ENCODE measurements at regions not wholly inside any gene's neighbourhood (a gene's known extent, or its start where the extent isn't known, plus 50 kb on each side); places are given as distances from the start of the nearest gene placed in this dataset.

- Histone ChIP-seq H3F3A (ENCODE audit: insufficient read depth, low read length, poor library complexity, severe bottlenecking) (no peaks in the 10 kb centered on the region), H3K4me2 (ENCODE audit: low read length) (no peak overlapping the region), H4K20me1 (ENCODE audit: insufficient read depth) (no peaks in the 10 kb centered on the region), H3K9ac (ENCODE audit: low read length) (no peak overlapping the region), H3K9me3 (ENCODE audit: low read length) (no peaks in the 10 kb centered on the region), H3K9me2 (ENCODE audit: insufficient read depth, low read length) (no peaks in the 10 kb centered on the region), H3K27ac (ENCODE audit: low read length) (no peak overlapping the region), H3K27me3 (ENCODE audit: insufficient read depth, low read depth, low read length) (no peaks in the 10 kb centered on the region), H3K4me3 (ENCODE audit: low read length) (no peak overlapping the region), H3K79me2 (replicated peaks; ENCODE audit: insufficient read depth, low read length) (no peaks in the 10 kb centered on the region), H3K36me3 (ENCODE audit: insufficient read depth, low read length) (no peaks in the 10 kb centered on the region), H2AFZ (ENCODE audit: low read depth, low read length) (no peak overlapping the region)
- TF ChIP-seq EZH2 (IDR thresholded peaks at IDR 0.05; ENCODE audit: borderline replicate concordance, insufficient read depth, low read length, poor library complexity, severe bottlenecking) (no peak), REST (IDR thresholded peaks at IDR 0.05; ENCODE audit: borderline replicate concordance) (no peak)
These were observed 175.0 kb upstream of the SGO1 start for GRCh38 chr3:20361000-20361399.

- Histone ChIP-seq H3F3A (ENCODE audit: insufficient read depth, low read length, poor library complexity, severe bottlenecking) (no peaks in the 10 kb centered on the region), H3K9ac (ENCODE audit: low read length) (no peak overlapping the region), H3K4me3 (ENCODE audit: low read length) (no peak overlapping the region), H3K27me3 (ENCODE audit: insufficient read depth, low read depth, low read length) (no peaks in the 10 kb centered on the region), H4K20me1 (ENCODE audit: insufficient read depth) (no peaks in the 10 kb centered on the region), H2AFZ (ENCODE audit: low read depth, low read length) (no peak overlapping the region), H3K9me2 (ENCODE audit: insufficient read depth, low read length) (no peaks in the 10 kb centered on the region), H3K36me3 (ENCODE audit: insufficient read depth, low read length) (no peaks in the 10 kb centered on the region), H3K4me2 (ENCODE audit: low read length) (no peak overlapping the region), H3K79me2 (replicated peaks; ENCODE audit: insufficient read depth, low read length) (no peaks in the 10 kb centered on the region), H3K27ac (ENCODE audit: low read length) (no peak overlapping the region), H3K9me3 (ENCODE audit: low read length) (no peaks in the 10 kb centered on the region)
- no peak for TF ChIP-seq MXI1 (conservative IDR thresholded peaks at IDR 0.05; ENCODE audit: poor library complexity, severe bottlenecking)
These were observed 167.3 kb upstream of the SGO1 start for GRCh38 chr3:20353286-20353685.

GRCh38 chr3:20352546-20353179 is 166.7 kb upstream of the SGO1 start:
- Histone ChIP-seq H3K9ac (ENCODE audit: low read length) (no peak overlapping the region), H3K79me2 (replicated peaks; ENCODE audit: insufficient read depth, low read length) (no peaks in the 10 kb centered on the region), H2AFZ (ENCODE audit: low read depth, low read length) (no peak overlapping the region), H3F3A (ENCODE audit: insufficient read depth, low read length, poor library complexity, severe bottlenecking) (no peaks in the 10 kb centered on the region), H4K20me1 (ENCODE audit: insufficient read depth) (no peaks in the 10 kb centered on the region), H3K27me3 (ENCODE audit: insufficient read depth, low read depth, low read length) (no peaks in the 10 kb centered on the region), H3K4me2 (ENCODE audit: low read length) (no peak overlapping the region), H3K27ac (ENCODE audit: low read length) (no peak overlapping the region), H3K9me2 (ENCODE audit: insufficient read depth, low read length) (no peaks in the 10 kb centered on the region), H3K4me3 (ENCODE audit: low read length) (no peak overlapping the region), H3K9me3 (ENCODE audit: low read length) (no peaks in the 10 kb centered on the region), H3K36me3 (ENCODE audit: insufficient read depth, low read length) (no peaks in the 10 kb centered on the region)
- TF ChIP-seq EP300 (conservative IDR thresholded peaks at IDR 0.05; ENCODE audit: poor library complexity, severe bottlenecking) (no peak), RAD21 (conservative IDR thresholded peaks at IDR 0.05) (no peak), POLR2AphosphoS5 (IDR thresholded peaks at IDR 0.05) (no peak), TAF1 (IDR thresholded peaks at IDR 0.05; ENCODE audit: low read depth) (no peak), CTCF (IDR thresholded peaks at IDR 0.05; ENCODE audit: poor library complexity, severe bottlenecking) (no peak), SMC3 (conservative IDR thresholded peaks at IDR 0.05; ENCODE audit: poor library complexity) (no peak), MXI1 (conservative IDR thresholded peaks at IDR 0.05; ENCODE audit: poor library complexity, severe bottlenecking) (no peak), REST (IDR thresholded peaks at IDR 0.05; ENCODE audit: borderline replicate concordance) (no peak), EZH2 (IDR thresholded peaks at IDR 0.05; ENCODE audit: borderline replicate concordance, insufficient read depth, low read length, poor library complexity, severe bottlenecking) (no peak)

Data from neural cell (in vitro differentiated cells).